GM19043 (cell line): ENCODE measurements at regions not wholly inside any gene's neighbourhood (a gene's known extent, or its start where the extent isn't known, plus 50 kb on each side); places are given as distances from the start of the nearest gene placed in this dataset.

Experiments used
- ATAC-seq: cut with Tn5 transposase; IDR thresholded peaks from one replicate; pipeline ENCODE4 v1.9.1; 2021; ENCODE audit warnings: low read depth; ENCODE audit not compliant: unreplicated experiment

- no peak for ATAC-seq
These were observed 123.5 kb upstream of the CTAGE1 start for GRCh38 chr18:22541232-22541631.

GRCh38 chr18:22542406-22542835, 124.7 kb upstream of the CTAGE1 start:
- ATAC-seq = no peak

- no peak for ATAC-seq
These were observed 126.1 kb upstream of the CTAGE1 start for GRCh38 chr18:22543769-22544168.

GRCh38 chr18:22544626-22545025, 126.9 kb upstream of the CTAGE1 start:
- ATAC-seq = no peak

GRCh38 chr18:22545066-22545760, 127.5 kb upstream of the CTAGE1 start:
- ATAC-seq = no peak

GRCh38 chr18:22546905-22547570, 129.3 kb upstream of the CTAGE1 start:
- ATAC-seq = no peak

GRCh38 chr18:22547807-22548561, 130.3 kb upstream of the CTAGE1 start:
- ATAC-seq = no peak

- ATAC-seq = no peak
These were observed 131.7 kb upstream of the CTAGE1 start for GRCh38 chr18:22549260-22549937.

GRCh38 chr18:22550366-22550765, 132.7 kb upstream of the CTAGE1 start:
- no peak for ATAC-seq

- ATAC-seq = no peak
These were observed 133.1 kb upstream of the CTAGE1 start for GRCh38 chr18:22550861-22551260.

- ATAC-seq = no peak
These were observed 133.9 kb upstream of the CTAGE1 start for GRCh38 chr18:22551536-22552151.

- ATAC-seq = no peak
These were observed 134.5 kb upstream of the CTAGE1 start for GRCh38 chr18:22552254-22552653.

GRCh38 chr18:22552899-22553460, 135.3 kb upstream of the CTAGE1 start:
- ATAC-seq = no peak

- no peak for ATAC-seq
These were observed 138.8 kb upstream of the CTAGE1 start for GRCh38 chr18:22556222-22557167.

- no peak for ATAC-seq
These were observed 139.6 kb upstream of the CTAGE1 start for GRCh38 chr18:22557168-22557941.

- ATAC-seq = no peak
These were observed 141.2 kb upstream of the CTAGE1 start for GRCh38 chr18:22558945-22559385.

GRCh38 chr18:22559414-22560274, 141.9 kb upstream of the CTAGE1 start:
- no peak for ATAC-seq

- no peak for ATAC-seq
These were observed 142.5 kb upstream of the CTAGE1 start for GRCh38 chr18:22560275-22560610.
